Rectal smooth muscle tissue (tissue), 1 donor: ENCODE measurements at regions not wholly inside any gene's neighbourhood (a gene's known extent, or its start where the extent isn't known, plus 50 kb on each side); places are given as distances from the start of the nearest gene placed in this dataset.

Source experiments
- H3K27ac ChIP-seq: one replicate; pipeline ENCODE4 v1.7.0; 2013; ENCODE audit warnings: low read depth, low read length, inconsistent platforms
- H3K27me3 ChIP-seq: one replicate; pipeline ENCODE4 v1.7.0; 2013; ENCODE audit warnings: low read length; ENCODE audit not compliant: control insufficient read depth, insufficient read depth
- H3K36me3 ChIP-seq: one replicate; pipeline ENCODE4 v1.7.0; 2013; ENCODE audit warnings: low read length; ENCODE audit not compliant: control insufficient read depth, insufficient read depth
- H3K4me1 ChIP-seq: one replicate; pipeline ENCODE4 v1.7.0; 2013; ENCODE audit warnings: low read length; ENCODE audit not compliant: control insufficient read depth, insufficient read depth
- H3K4me3 ChIP-seq: one replicate; pipeline ENCODE4 v1.7.0; 2013; ENCODE audit warnings: low read length
- H3K9ac ChIP-seq: one replicate; pipeline ENCODE4 v1.7.0; 2013; ENCODE audit warnings: low read length

DNA sequence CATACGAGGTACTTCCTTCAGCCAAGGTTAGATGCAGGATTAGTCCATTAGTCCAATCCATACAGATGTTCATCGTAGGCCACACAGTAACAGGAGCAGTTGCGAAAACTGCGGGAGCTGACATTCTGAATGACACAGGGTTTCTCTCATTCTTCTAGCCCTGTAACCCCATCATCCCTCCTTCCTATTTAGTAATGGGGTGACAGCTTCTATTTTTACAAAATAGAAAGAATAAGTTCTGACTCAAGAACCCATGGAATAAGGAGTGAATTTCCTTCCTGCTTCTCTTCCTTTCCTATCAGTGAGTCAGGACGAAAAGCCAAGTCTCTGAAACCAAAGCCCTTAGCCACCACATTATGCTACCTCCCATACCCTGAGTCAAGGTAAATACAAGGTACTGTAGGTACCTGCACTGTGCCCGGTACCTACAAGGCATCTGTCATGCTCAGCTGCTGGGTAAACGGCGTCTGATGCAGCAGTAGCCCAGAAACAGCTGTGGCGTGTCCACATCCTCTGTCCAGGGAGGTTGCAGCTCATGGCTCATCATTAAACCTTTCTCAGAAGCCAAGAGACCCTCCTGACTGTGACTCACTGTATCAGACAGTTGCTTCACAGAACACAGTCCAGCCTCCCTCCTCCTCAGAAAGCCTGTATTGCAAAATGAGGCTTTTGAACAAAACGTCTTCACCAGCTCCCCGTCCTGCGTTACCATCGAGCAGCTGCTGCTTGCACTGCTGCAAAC is 84.2 kb downstream of the ESM1 start:
- no peaks in the 10 kb centered on the region for H3K4me1 ChIP-seq
- H3K27me3 ChIP-seq = no peaks in the 10 kb centered on the region
- H3K9ac ChIP-seq = no peak overlapping the region
- H3K27ac ChIP-seq = no peak overlapping the region
- H3K36me3 ChIP-seq = no peaks in the 10 kb centered on the region
- H3K4me3 ChIP-seq = no peak overlapping the region

DNA sequence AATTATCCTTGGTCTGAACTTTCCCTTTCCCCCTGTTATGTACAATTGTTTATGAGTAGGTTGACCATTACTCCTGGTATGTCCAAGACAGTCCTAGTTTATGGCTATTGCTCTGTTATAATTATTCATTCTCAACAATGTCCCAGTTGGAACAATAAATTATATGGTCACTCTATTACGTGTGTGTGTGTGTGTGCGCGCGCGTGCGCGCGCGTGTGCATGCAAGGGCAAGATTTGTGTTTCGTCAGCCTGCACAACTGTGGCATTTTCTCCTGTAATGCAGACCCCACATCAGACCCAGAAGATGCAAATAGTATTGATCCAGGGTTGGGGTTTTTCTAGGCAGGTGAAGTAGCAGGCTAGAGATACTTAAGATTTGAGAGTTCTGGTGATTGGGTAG is 88.4 kb downstream of the ESM1 start:
- H3K27ac ChIP-seq = no peak overlapping the region
- no peaks in the 10 kb centered on the region for H3K27me3 ChIP-seq
- H3K9ac ChIP-seq = no peak overlapping the region
- no peaks in the 10 kb centered on the region for H3K4me1 ChIP-seq
- no peaks in the 10 kb centered on the region for H3K36me3 ChIP-seq
- H3K4me3 ChIP-seq = no peak overlapping the region

DNA sequence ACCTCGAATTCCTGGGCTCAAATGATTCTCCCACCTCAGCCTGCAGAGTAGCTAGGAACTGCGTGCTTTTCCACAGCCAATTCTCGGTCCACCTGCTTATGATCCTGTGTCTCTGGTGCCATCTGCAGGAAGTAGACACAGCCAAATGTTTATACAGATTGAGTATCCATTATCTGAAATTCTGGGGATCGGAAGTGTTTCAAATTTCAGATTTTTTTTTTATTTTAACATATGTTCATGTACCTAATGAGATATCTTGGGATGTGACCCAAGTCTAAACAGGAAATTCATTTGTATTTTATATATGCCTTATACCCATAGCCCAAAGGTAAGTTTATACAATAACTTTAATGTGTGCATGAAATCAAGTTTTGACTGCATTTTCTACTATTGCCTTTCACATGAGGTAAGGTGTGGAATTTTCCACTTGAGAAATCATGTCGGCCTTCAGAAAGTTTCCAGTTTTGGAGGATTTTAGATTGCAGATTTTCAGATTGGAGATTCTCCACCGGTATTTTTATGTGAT is 89.5 kb downstream of the ESM1 start:
- Histone ChIP-seq H3K4me3 (no peak overlapping the region), H3K9ac (no peak overlapping the region), H3K36me3 (no peaks in the 10 kb centered on the region), H3K4me1 (no peaks in the 10 kb centered on the region), H3K27me3 (no peaks in the 10 kb centered on the region), H3K27ac (no peak overlapping the region)

DNA sequence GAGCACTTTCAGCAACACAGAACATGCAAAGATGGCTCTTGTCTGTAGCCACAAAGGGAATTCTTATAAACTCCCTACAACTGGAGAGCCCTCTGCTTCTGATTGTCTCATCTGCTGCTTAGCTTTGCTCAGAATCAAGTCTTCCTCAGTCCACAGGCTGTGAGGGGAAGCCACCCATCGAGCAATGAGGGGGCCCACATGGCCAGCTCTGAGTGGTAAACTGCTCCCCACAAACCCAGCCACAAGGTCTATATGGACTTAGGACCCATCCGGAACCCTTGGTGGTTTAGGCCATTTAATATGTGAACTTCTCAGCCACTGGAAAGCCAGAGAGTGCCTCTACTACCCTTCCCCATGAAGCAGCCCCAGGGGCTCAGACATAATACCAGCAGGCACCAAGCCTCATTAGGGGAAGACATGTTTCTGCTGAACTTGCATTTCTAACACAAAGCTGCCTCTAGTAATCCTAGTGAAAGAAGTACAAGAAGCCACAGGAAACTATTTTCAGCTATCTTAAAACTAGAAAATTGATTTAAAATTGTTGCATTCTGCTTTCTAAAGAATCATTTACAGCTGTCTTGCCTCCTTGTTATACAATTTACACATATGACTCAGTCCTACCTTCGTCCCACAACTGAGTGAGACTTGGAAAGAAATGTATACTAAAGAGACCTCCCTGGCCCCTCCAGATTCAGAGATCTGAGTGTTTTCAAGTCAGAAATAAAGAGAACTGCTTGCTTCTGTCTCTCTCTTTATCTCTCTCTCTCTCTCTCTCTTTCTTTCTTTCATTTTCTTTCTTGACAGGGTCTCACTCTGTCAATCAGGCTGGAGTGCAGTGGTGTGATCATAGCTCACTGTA is 90.2 kb downstream of the ESM1 start:
- no peak overlapping the region for H3K4me3 ChIP-seq
- H3K27me3 ChIP-seq = no peaks in the 10 kb centered on the region
- H3K27ac ChIP-seq = no peak overlapping the region
- no peaks in the 10 kb centered on the region for H3K36me3 ChIP-seq
- H3K9ac ChIP-seq = no peak overlapping the region
- H3K4me1 ChIP-seq = no peaks in the 10 kb centered on the region

DNA sequence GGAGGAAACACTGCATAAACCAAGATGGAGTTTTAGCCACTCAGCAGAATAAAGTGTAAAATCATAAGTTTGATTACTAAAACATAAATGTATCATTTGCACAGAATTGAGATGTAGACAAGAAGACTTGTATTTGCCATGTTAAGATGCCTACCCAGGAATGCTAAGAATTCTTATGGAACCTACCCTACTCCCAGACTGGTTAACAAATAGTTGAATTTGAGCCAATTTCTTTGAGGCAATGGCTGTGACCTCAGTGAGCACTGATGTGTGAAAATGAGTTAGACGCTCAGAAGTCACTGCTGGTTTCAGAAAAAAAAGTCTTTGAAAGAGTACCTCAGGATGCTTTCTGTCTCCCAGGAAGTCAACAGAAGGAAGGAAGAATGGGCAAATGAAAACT is 95.6 kb downstream of the ESM1 start:
- Histone ChIP-seq H3K27ac (no peak overlapping the region), H3K4me1 (no peaks in the 10 kb centered on the region), H3K27me3 (no peaks in the 10 kb centered on the region), H3K36me3 (no peaks in the 10 kb centered on the region), H3K4me3 (no peak overlapping the region), H3K9ac (no peak overlapping the region)

DNA sequence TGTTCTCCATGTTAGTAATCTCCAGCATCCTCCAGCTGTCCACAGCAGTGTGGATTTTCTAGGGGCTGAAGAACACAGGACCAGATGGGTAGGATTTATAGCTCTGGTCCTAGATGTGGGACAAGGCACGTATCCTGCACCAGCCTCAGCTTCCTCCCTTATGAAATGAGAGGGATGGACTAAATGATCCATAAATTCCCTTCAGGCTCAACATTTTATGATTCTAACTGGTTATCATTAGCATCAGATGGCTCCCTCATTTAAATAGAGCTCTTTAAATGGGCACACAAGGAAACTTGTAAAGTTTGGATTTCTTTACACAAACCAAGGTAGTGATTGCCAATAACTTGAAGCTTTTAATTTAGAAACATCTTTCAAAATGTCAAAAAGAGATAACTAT is 97.7 kb downstream of the ESM1 start:
- Histone ChIP-seq H3K36me3 (no peaks in the 10 kb centered on the region), H3K9ac (no peak overlapping the region), H3K27ac (no peak overlapping the region), H3K4me3 (no peak overlapping the region), H3K4me1 (no peaks in the 10 kb centered on the region), H3K27me3 (peaks cover 6% of the 10 kb centered on the region)

DNA sequence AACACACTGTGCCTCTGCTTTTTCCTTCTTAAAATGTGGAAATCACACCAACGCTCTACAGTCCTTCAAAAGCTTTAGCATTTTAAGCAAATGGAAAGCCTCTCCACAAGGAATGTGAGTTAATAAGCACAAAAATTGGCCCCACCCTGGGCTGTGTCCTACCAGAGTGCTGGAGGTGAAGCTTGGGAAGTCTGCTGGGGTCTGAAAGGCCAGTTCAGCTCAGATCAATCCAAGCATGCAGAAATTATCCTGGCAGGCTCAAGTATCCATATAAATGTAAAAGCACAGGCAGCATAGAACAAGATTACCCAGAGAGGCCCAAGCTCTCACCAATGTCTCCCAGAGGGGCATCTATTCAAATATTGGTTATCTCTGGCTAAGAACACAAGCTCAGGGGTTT is 98.5 kb downstream of the ESM1 start:
- H3K36me3 ChIP-seq = no peaks in the 10 kb centered on the region
- no peak overlapping the region for H3K9ac ChIP-seq
- no peak overlapping the region for H3K27ac ChIP-seq
- H3K4me3 ChIP-seq = no peak overlapping the region
- H3K27me3 ChIP-seq = peaks cover 6% of the 10 kb centered on the region
- H3K4me1 ChIP-seq = no peaks in the 10 kb centered on the region

DNA sequence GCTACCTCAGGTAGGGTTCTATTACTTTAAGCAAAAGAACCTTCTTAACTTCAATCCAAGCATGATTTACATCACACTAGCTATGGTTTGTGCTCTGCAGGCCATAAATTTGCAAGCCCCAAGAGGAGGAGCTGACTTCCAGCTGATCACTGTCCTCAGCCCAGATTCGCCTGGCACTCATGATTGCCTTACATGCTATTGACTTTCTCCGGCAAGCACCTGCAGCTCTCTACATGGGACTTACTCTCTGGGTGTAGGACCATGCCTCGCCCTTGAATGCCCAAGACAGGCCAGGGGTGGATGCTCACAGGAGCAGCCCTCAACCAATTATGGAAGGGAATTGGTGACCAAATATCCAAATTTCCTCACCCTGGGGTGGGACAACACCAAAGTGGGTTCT is 99.8 kb downstream of the ESM1 start:
- Histone ChIP-seq H3K4me1 (no peaks in the 10 kb centered on the region), H3K36me3 (no peaks in the 10 kb centered on the region), H3K27ac (no peak overlapping the region), H3K4me3 (no peak overlapping the region), H3K9ac (no peak overlapping the region), H3K27me3 (peaks cover 6% of the 10 kb centered on the region)

DNA sequence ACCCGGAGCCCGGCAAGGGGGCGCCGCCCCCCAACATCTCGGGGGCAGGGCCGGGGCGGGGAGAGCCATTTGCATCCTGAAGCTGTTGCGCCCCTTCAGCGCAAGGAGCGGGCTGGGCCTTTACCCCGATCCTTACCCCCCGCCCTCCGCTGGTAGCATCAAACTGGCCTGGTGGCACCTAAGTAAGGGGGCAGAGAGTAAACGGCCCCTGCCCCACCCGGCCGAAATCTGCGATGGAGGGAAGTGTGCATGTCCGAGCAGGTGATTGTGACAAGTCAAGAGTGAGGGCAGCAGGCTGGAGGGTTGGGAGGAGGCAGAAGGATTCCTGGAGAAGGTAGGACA is 101.2 kb downstream of the ESM1 start:
- Histone ChIP-seq H3K4me1 (no peaks in the 10 kb centered on the region), H3K27ac (no peak overlapping the region), H3K36me3 (no peaks in the 10 kb centered on the region), H3K27me3 (peaks cover 6% of the 10 kb centered on the region), H3K4me3 (peak overlapping the region; percentile 63), H3K9ac (no peak overlapping the region)

DNA sequence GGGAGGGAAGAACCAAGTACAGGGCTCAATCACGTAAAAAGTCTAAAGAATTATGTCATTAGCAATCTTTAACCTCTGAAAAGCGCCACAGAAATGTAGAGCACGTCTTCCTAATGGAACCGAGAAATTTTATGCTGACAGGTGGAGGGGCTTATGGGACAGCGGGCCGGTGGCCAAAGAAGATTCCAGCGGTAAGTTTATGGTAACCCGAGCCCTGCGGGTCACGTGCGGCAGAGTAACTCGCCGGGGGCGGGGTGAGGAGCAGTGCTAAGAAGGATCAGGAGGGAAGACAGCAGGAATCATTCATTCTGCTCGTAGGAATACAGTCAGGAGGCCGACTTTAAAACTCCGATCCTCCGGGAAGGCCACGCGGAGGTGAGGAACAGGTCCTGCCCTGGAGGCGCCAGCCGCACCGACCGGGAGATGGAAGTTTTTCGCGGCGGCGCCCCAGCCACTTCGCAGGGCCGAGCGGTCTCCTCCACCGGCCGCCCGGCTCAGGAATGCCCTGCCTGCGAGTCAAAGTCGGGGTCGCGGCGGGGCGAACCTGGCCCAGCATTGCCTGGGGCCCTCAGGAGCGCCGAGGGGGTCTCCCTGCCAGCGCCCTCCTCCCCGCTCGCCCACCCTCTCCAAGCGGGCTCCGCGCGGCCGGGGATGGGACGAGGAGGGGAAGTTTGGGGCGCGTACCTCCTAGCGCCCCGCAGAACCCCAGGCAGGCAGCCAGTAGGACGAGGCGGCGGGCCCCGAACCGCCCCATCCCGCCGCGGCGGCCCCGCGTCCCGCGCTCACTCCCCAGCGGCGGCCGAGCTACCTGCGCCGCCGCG is 101.8 kb downstream of the ESM1 start:
- no peaks in the 10 kb centered on the region for H3K4me1 ChIP-seq
- peak overlapping the region; percentile 30 for H3K27ac ChIP-seq
- no peaks in the 10 kb centered on the region for H3K36me3 ChIP-seq
- H3K9ac ChIP-seq = no peak overlapping the region
- H3K27me3 ChIP-seq = peaks cover 6% of the 10 kb centered on the region
- peak overlapping the region; percentile 63 for H3K4me3 ChIP-seq

DNA sequence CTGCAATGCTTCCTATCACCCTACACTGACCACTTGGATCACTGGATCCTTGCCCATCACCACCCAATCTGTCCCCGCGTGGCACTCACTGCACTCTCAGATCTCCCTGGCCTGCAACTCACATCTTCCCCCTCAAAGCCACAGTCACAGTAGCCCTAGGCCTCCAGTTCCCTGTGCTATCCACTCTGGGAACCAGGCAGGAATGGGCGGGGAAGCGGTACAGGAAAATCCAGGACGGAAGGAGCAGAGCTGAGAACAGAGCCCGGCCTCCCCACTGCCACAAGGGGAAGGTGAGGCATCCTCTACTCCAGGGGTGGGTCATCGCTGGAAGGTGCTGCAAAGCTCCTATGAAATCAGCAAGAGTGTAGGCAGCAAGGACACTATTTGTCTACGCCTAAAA is 102.6 kb downstream of the ESM1 start:
- Histone ChIP-seq H3K27me3 (peaks cover 6% of the 10 kb centered on the region), H3K36me3 (no peaks in the 10 kb centered on the region), H3K27ac (no peak overlapping the region), H3K4me1 (no peaks in the 10 kb centered on the region), H3K9ac (no peak overlapping the region), H3K4me3 (no peak overlapping the region)

DNA sequence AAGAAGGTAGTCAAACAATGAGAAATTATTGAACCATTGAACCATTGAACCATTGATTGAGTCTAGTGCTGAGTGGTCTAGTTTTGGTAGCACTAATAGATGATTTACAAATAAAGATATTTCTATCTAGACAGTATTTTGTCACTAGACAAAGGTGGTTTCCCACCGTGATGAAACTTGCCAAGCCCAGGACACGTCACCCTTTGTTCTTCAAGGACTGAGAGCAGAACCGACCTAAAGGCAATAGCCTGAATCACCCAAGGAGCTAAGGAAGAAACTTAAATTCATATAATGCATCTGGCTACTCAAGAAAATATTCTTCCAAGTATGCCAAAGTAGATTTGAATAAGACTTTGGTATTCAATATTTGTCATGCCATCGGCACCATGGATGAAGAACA is 103.3 kb downstream of the ESM1 start:
- Histone ChIP-seq H3K27ac (no peak overlapping the region), H3K27me3 (peaks cover 6% of the 10 kb centered on the region), H3K36me3 (no peaks in the 10 kb centered on the region), H3K9ac (no peak overlapping the region), H3K4me1 (no peaks in the 10 kb centered on the region), H3K4me3 (no peak overlapping the region)
